PC-9 (cell line): ENCODE measurements at regions not wholly inside any gene's neighbourhood (a gene's known extent, or its start where the extent isn't known, plus 50 kb on each side); places are given as distances from the start of the nearest gene placed in this dataset.

Experiments used
- CTCF ChIP-seq: fragments of 200-600 bp; sonication (generic); conservative IDR thresholded peaks from 2 replicates; pipeline ENCODE4 v1.6.1; 2017; ENCODE audit warnings: mixed run types, antibody characterized with exemption, mild to moderate bottlenecking, moderate library complexity
- EZH2 ChIP-seq: fragments of 200-600 bp; sonication (generic); IDR thresholded peaks from 2 replicates; pipeline ENCODE4 v1.8.0; 2017; ENCODE audit warnings: antibody characterized with exemption, low read depth

- TF ChIP-seq CTCF (no peak), EZH2 (no peak)
Measured at GRCh38 chr19:29395734-29396414, 129.9 kb upstream of the VSTM2B start.
